HepG2 (cell line): ENCODE measurements at regions not wholly inside any gene's neighbourhood (a gene's known extent, or its start where the extent isn't known, plus 50 kb on each side); places are given as distances from the start of the nearest gene placed in this dataset.

Experiments used
- ATAC-seq: fragments of 200-7000 bp; cut with Tn5 transposase; 3 replicates; pipeline ENCODE4 v1.9.1; 2020; ENCODE audit warnings: mild to moderate bottlenecking, moderate library complexity
- BruUV-seq: library from RNA; stranded (reverse); fragments of 400-500 nt; replicated peaks from 2 replicates; lab custom pipeline; 2021; lab: Mats Ljungman, UMichigan
- CTCF ChIA-PET: fragments of 300-600 bp; formaldehyde crosslinking; extraction: SDS; loops from one replicate; lab custom pipeline; 2021; ENCODE audit warnings: low total read pairs, inconsistent platforms, low intra/inter-chr PET ratio; lab: Yijun Ruan, JAX
- POLR2A ChIA-PET: fragments of 350-600 bp; sonication (Branson Sonifier 250); formaldehyde crosslinking; loops from one replicate; lab custom pipeline; 2020; ENCODE audit warnings: antibody characterized with exemption, inconsistent platforms; lab: Yijun Ruan, JAX
- DNase-seq: peaks from one replicate; pipeline ENCODE4 v3.0.0-alpha.2; 2015; ENCODE audit warnings: low spot score
- FAIRE-seq: peaks from 3 replicates; lab custom pipeline; 2011; peaks lifted over from hg19 to GRCh38; lab: Jason Lieb, UNC
- H2AFZ ChIP-seq: one replicate; pipeline ENCODE4 v1.6.1; 2011; ENCODE audit warnings: low read length, inconsistent platforms
- H3K27ac ChIP-seq: fragments of 300-600 bp; 3 replicates; pipeline ENCODE4 v1.8.0; 2011; ENCODE audit warnings: mixed run types, mild to moderate bottlenecking, mixed read lengths, low read length, inconsistent platforms; ENCODE audit not compliant: insufficient read depth; ENCODE audit errors: extremely low read length
- H3K27me3 ChIP-seq, 2 experiments: fragments of 200-600 bp in 1 of 2; 2 replicates in 1 of 2; 3 replicates in 1 of 2; pipeline versions ENCODE4 v1.6.0 to v1.8.0; 2011; ENCODE audit warnings: low read length in 2 of 2, mild to moderate bottlenecking in 2 of 2, moderate library complexity in 2 of 2, inconsistent platforms in 1 of 2; ENCODE audit not compliant: insufficient read depth in 2 of 2, control insufficient read depth in 1 of 2
- H3K36me3 ChIP-seq, 2 experiments: fragments of 200-600 bp in 1 of 2; replicated peaks in 1 of 2; 2 replicates in 1 of 2; 3 replicates in 1 of 2; pipeline versions ENCODE4 v1.5.1 to v1.8.0; 2011; ENCODE audit warnings: low read length in 2 of 2, inconsistent platforms in 1 of 2; ENCODE audit not compliant: insufficient read depth in 2 of 2, control insufficient read depth in 1 of 2
- H3K4me1 ChIP-seq: 2 replicates; pipeline ENCODE4 v1.5.1; 2012; ENCODE audit warnings: low read length, inconsistent platforms; ENCODE audit not compliant: insufficient read depth
- H3K4me2 ChIP-seq: 2 replicates; pipeline ENCODE4 v1.6.0; 2011; ENCODE audit warnings: low read depth, low read length, inconsistent platforms
- H3K4me3 ChIP-seq, 3 experiments: fragments of 200-600 bp in 1 of 3; sonication (generic), shearing (Covaris generic) in 1 of 3; replicated peaks in 1 of 3; 2 replicates each; pipeline ENCODE4 v1.5.1; 2011 to 2016; ENCODE audit warnings: low read length in 3 of 3, inconsistent platforms in 2 of 3, low read depth in 2 of 3, mild to moderate bottlenecking in 2 of 3, control low read depth in 1 of 3, mixed read lengths in 1 of 3; ENCODE audit not compliant: insufficient read depth in 1 of 3
- H3K79me2 ChIP-seq: one replicate; pipeline ENCODE4 v1.6.1; 2011; ENCODE audit warnings: low read length, inconsistent platforms; ENCODE audit not compliant: insufficient read depth
- H3K9ac ChIP-seq: 2 replicates; pipeline ENCODE4 v1.6.0; 2011; ENCODE audit warnings: mild to moderate bottlenecking, low read depth, low read length, inconsistent platforms; ENCODE audit not compliant: insufficient read depth
- H3K9me3 ChIP-seq: 2 replicates; pipeline ENCODE4 v1.5.1; 2012; ENCODE audit warnings: mild to moderate bottlenecking, low read length
- H4K20me1 ChIP-seq: 2 replicates; pipeline ENCODE4 v1.6.0; 2011; ENCODE audit warnings: inconsistent platforms, mild to moderate bottlenecking, low read length, moderate library complexity; ENCODE audit not compliant: insufficient read depth
- CBX1 ChIP-seq: IDR thresholded peaks from one replicate; pipeline ENCODE4 v1.6.1; 2016; ENCODE audit warnings: antibody characterized with exemption, low read depth
- HCFC1 ChIP-seq: fragments of 150-350 bp; IDR thresholded peaks from 2 replicates; pipeline ENCODE4 v1.6.1; 2014; ENCODE audit warnings: low read depth, low read length
- HES4 ChIP-seq: sonication (generic); formaldehyde crosslinking; IDR thresholded peaks from 2 replicates; pipeline ENCODE4 v1.9.0; 2021; ENCODE audit warnings: mild to moderate bottlenecking, missing genetic modification reagents, borderline replicate concordance
- MAZ ChIP-seq, 2 experiments: sonication (generic) in 1 of 2; formaldehyde crosslinking in 1 of 2; IDR thresholded peaks; 2 replicates each; pipeline versions ENCODE4 v1.5.0 to v1.6.1; 2012 to 2020; ENCODE audit warnings: low read depth in 2 of 2, mild to moderate bottlenecking in 2 of 2, borderline replicate concordance in 1 of 2, improper control_type of control experiment in 1 of 2, low read length in 1 of 2, missing genetic modification reagents in 1 of 2, moderate library complexity in 1 of 2
- NFKB2 ChIP-seq: sonication (generic); formaldehyde crosslinking; IDR thresholded peaks from 2 replicates; pipeline ENCODE4 v1.4.0; 2020; ENCODE audit warnings: missing genetic modification reagents, borderline replicate concordance
- NR2F6 ChIP-seq, 2 experiments: IDR thresholded peaks; 2 replicates each; pipeline ENCODE4 v1.6.1; 2016; ENCODE audit warnings: antibody characterized with exemption in 1 of 2, mild to moderate bottlenecking in 1 of 2
- SRY ChIP-seq: sonication (generic); formaldehyde crosslinking; IDR thresholded peaks from 2 replicates; pipeline ENCODE4 v1.8.0; 2022; ENCODE audit warnings: mild to moderate bottlenecking, missing genetic modification reagents
- TCF12 ChIP-seq, 2 experiments: fragments of 450-650 bp in 1 of 2; sonication (generic) in 1 of 2; formaldehyde crosslinking in 1 of 2; IDR thresholded peaks; 2 replicates each; pipeline versions ENCODE4 v1.6.1 to v1.8.0; 2017 to 2022; ENCODE audit warnings: antibody characterized with exemption in 1 of 2, mild to moderate bottlenecking in 1 of 2, missing genetic modification reagents in 1 of 2, moderate library complexity in 1 of 2
- ZBTB21 ChIP-seq: sonication (generic); formaldehyde crosslinking; IDR thresholded peaks from 2 replicates; pipeline ENCODE4 v1.4.0; 2020; ENCODE audit warnings: missing genetic modification reagents
- ZNF761 ChIP-seq: sonication (generic); formaldehyde crosslinking; conservative IDR thresholded peaks from 2 replicates; pipeline ENCODE4 v1.4.0; 2020; ENCODE audit warnings: mild to moderate bottlenecking, missing genetic modification reagents
- WGBS: methylation state at CpG from one replicate; pipeline ENCODE4 v1.1.6; 2017; ENCODE audit warnings: low lambda C conversion rate; 5-methylcytosine and 5-hydroxymethylcytosine counted together
- in situ Hi-C: cut with HindIII; loops from 2 replicates; pipeline ENCODE4 v1.10.0; 2017; ENCODE audit warnings: low pct_unique_long_range_greater_than_20kb; ENCODE audit not compliant: extremely low pct_ligation_motif_present
- intact Hi-C: fragments of 100-400 bp; cut with micrococcal nuclease; formaldehyde crosslinking; loops from one replicate; pipeline ENCODE4 v1.10.0; 2022; ENCODE audit not compliant: unreplicated experiment
- TF ChIP-seq, protein P1 (sequence below): sonication (generic); formaldehyde crosslinking; conservative IDR thresholded peaks from 2 replicates; pipeline ENCODE4 v1.4.0; 2020; ENCODE audit warnings: mild to moderate bottlenecking, missing genetic modification reagents, moderate library complexity
- TF ChIP-seq, protein P2 (sequence below): sonication (generic); formaldehyde crosslinking; IDR thresholded peaks from 2 replicates; pipeline ENCODE4 v1.4.0; 2020; ENCODE audit warnings: mild to moderate bottlenecking, missing genetic modification reagents, borderline replicate concordance

DNA sequence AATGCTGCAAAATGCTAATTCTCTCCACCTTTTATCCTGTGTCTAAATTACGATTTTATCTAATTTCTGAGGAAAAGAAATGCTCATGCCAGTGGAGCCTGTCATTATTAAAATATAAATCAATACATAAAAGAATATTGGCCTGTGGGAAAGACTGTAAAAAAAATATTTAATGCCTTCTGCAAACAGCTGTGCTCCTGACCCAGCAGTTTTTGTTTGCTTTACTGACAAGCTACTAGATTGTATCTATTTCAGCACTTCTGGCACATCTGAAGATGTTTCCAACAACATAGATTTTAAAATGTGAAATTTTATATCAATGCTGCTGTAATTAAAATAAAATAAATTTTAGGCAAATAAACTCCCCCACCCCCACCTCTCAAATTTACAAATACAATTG is 493.6 kb upstream of the AGTR1 start:
- H3K9ac ChIP-seq: no peak overlapping the region
- 0% methylated on average over 1 of the region's 1 CpG for WGBS
- H3K27me3 ChIP-seq: no peaks in the 10 kb centered on the region
- CTCF ChIA-PET: no interaction called here
- DNase-seq: no peak
- BruUV-seq: no TSS peak
- no peaks in the 10 kb centered on the region for H3K36me3 ChIP-seq
- FAIRE-seq: no peak
- H3K4me3 ChIP-seq: no peak overlapping the region
- no peaks in the 10 kb centered on the region for H3K79me2 ChIP-seq
- POLR2A ChIA-PET: no interaction called here
- H3K27ac ChIP-seq: no peak overlapping the region
- H3K4me1 ChIP-seq: no peaks in the 10 kb centered on the region
- in situ Hi-C loops (no loop called here), intact Hi-C loops (no loop called here)
- no peaks in the 10 kb centered on the region for H4K20me1 ChIP-seq
- TF ChIP-seq ZNF761 (CRISPR knock-in tag): no peak
- TF ChIP-seq HES4 (CRISPR knock-in tag): no peak
- no peak for TF ChIP-seq CBX1
- no peak for TF ChIP-seq MAZ (IDR thresholded peaks at IDR 0.05; ENCODE audit: borderline replicate concordance, low read depth, low read length)
- TF ChIP-seq MAZ (CRISPR knock-in tag; IDR thresholded peaks at IDR 0.05; ENCODE audit: low read depth): no peak
- TF ChIP-seq SRY: no peak
- H3K9me3 ChIP-seq: no peaks in the 10 kb centered on the region
- H3K4me2 ChIP-seq: no peak overlapping the region
- H2AFZ ChIP-seq: no peak overlapping the region
- no peak for ATAC-seq

DNA sequence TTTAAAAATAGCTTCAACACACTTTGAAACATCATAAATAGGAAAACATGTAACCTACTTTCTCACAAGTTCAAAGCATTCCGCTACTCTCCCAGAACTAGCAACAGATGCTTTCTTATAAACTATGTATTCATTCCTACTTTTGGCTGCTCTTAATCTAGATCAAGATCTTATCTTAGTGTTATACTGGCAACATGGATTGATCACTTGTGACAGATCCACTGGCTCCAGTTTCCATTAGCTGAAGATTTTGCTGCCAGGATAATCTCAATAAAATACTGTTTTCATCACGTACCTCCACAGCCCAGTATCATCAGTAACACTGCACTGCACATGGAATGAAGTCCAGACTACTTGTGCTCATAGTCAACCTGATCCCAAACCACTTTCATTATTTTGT is 491.7 kb upstream of the AGTR1 start:
- Histone ChIP-seq H4K20me1 (no peaks in the 10 kb centered on the region), H3K79me2 (no peaks in the 10 kb centered on the region), H3K4me1 (no peaks in the 10 kb centered on the region), H3K4me3 (no peak overlapping the region), H3K36me3 (no peaks in the 10 kb centered on the region), H3K27me3 (no peaks in the 10 kb centered on the region), H3K9ac (no peak overlapping the region), H3K4me2 (no peak overlapping the region), H2AFZ (no peak overlapping the region), H3K27ac (no peak overlapping the region), H3K9me3 (no peaks in the 10 kb centered on the region)
- ATAC-seq: no peak
- FAIRE-seq: no peak
- no peak for DNase-seq
- intact Hi-C loops: no loop called here
- whole genome bisulfite sequencing: 39% methylated on average over 2 of the region's 2 CpGs
- no TSS peak for BruUV-seq
- TF ChIP-seq, protein P1, sequence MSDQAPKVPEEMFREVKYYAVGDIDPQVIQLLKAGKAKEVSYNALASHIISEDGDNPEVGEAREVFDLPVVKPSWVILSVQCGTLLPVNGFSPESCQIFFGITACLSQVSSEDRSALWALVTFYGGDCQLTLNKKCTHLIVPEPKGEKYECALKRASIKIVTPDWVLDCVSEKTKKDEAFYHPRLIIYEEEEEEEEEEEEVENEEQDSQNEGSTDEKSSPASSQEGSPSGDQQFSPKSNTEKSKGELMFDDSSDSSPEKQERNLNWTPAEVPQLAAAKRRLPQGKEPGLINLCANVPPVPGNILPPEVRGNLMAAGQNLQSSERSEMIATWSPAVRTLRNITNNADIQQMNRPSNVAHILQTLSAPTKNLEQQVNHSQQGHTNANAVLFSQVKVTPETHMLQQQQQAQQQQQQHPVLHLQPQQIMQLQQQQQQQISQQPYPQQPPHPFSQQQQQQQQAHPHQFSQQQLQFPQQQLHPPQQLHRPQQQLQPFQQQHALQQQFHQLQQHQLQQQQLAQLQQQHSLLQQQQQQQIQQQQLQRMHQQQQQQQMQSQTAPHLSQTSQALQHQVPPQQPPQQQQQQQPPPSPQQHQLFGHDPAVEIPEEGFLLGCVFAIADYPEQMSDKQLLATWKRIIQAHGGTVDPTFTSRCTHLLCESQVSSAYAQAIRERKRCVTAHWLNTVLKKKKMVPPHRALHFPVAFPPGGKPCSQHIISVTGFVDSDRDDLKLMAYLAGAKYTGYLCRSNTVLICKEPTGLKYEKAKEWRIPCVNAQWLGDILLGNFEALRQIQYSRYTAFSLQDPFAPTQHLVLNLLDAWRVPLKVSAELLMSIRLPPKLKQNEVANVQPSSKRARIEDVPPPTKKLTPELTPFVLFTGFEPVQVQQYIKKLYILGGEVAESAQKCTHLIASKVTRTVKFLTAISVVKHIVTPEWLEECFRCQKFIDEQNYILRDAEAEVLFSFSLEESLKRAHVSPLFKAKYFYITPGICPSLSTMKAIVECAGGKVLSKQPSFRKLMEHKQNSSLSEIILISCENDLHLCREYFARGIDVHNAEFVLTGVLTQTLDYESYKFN (CRISPR knock-in tag): no peak
- TF ChIP-seq TCF12 (IDR thresholded peaks at IDR 0.05): no peak
- no peak for TF ChIP-seq TCF12 (CRISPR knock-in tag; IDR thresholded peaks at IDR 0.05)
- TF ChIP-seq NFKB2 (CRISPR knock-in tag): no peak
- TF ChIP-seq NR2F6 (IDR thresholded peaks at IDR 0.05): no peak
- no peak for TF ChIP-seq NR2F6 (CRISPR knock-in tag; IDR thresholded peaks at IDR 0.05)
- no peak for TF ChIP-seq ZBTB21 (CRISPR knock-in tag)
- TF ChIP-seq, protein P2, sequence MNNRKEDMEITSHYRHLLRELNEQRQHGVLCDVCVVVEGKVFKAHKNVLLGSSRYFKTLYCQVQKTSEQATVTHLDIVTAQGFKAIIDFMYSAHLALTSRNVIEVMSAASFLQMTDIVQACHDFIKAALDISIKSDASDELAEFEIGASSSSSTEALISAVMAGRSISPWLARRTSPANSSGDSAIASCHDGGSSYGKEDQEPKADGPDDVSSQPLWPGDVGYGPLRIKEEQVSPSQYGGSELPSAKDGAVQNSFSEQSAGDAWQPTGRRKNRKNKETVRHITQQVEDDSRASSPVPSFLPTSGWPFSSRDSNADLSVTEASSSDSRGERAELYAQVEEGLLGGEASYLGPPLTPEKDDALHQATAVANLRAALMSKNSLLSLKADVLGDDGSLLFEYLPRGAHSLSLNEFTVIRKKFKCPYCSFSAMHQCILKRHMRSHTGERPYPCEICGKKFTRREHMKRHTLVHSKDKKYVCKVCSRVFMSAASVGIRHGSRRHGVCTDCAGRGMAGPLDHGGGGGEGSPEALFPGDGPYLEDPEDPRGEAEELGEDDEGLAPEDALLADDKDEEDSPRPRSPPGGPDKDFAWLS (CRISPR knock-in tag): no peak
- TF ChIP-seq HCFC1: no peak
- in situ Hi-C loops: no loop called here
- POLR2A ChIA-PET: no interaction called here
- CTCF ChIA-PET: no interaction called here
